Hepatocyte (in vitro differentiated cells): ENCODE measurements at regions not wholly inside any gene's neighbourhood (a gene's known extent, or its start where the extent isn't known, plus 50 kb on each side); places are given as distances from the start of the nearest gene placed in this dataset.

Source experiments
- EZH2 ChIP-seq: fragments of 200-600 bp; sonication (generic); IDR thresholded peaks from 2 replicates; pipeline ENCODE4 v1.6.1; 2016; ENCODE audit warnings: antibody characterized with exemption, mild to moderate bottlenecking, borderline replicate concordance
- EZH2phosphoT487 ChIP-seq: fragments of 200-600 bp; sonication (generic); IDR thresholded peaks from one replicate; pipeline ENCODE4 v1.6.1; 2018; ENCODE audit warnings: antibody characterized with exemption, mild to moderate bottlenecking, low read depth, moderate library complexity; ENCODE audit not compliant: unreplicated experiment, severe bottlenecking
- TF ChIP-seq, protein P1 (sequence below): fragments of 200-600 bp; sonication (generic); IDR thresholded peaks from 2 replicates; pipeline ENCODE4 v1.5.1; 2016; ENCODE audit warnings: antibody characterized with exemption, mild to moderate bottlenecking; ENCODE audit not compliant: poor library complexity

DNA sequence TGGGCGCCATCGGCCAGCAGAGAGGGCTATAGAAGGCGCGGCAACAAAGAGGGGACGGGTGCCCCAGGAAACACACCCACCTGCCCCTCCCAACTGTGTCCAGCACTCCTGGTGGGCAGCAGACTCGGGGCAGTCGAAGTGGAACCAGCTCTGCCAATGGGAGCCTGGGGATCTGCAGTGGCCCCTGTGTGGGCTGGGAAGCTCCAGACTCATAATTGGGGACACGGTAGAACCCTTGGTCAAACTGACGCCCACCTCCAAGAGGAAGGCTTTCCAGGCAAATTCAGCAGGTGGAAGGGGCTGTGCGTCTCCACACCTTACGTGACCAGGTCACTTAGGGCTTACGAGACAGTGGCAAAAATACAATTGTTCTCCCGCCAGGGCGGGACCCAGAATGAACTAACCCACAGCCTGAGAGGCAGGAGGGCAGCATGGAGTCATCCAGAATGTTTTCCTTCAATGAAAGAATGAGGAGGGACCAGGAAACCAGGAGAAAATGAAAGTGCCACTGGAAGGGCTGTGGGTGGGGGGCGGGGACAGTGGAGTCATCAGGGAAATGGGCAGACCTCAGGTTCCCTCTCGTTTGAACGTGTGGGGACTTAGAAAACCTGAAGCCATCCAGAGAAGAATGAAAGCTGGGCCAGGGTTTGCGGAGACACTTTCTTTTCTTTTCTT, 53.2 kb upstream of the SHANK2 start:
- TF ChIP-seq, protein P1, sequence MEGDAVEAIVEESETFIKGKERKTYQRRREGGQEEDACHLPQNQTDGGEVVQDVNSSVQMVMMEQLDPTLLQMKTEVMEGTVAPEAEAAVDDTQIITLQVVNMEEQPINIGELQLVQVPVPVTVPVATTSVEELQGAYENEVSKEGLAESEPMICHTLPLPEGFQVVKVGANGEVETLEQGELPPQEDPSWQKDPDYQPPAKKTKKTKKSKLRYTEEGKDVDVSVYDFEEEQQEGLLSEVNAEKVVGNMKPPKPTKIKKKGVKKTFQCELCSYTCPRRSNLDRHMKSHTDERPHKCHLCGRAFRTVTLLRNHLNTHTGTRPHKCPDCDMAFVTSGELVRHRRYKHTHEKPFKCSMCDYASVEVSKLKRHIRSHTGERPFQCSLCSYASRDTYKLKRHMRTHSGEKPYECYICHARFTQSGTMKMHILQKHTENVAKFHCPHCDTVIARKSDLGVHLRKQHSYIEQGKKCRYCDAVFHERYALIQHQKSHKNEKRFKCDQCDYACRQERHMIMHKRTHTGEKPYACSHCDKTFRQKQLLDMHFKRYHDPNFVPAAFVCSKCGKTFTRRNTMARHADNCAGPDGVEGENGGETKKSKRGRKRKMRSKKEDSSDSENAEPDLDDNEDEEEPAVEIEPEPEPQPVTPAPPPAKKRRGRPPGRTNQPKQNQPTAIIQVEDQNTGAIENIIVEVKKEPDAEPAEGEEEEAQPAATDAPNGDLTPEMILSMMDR, result no peak
- TF ChIP-seq EZH2 (no peak), EZH2phosphoT487 (no peak)
